Fibroblast of the aortic adventitia (primary cell): ENCODE measurements at regions not wholly inside any gene's neighbourhood (a gene's known extent, or its start where the extent isn't known, plus 50 kb on each side); places are given as distances from the start of the nearest gene placed in this dataset.
"Not testable (repeated sequence)": the region's sequence is repeated elsewhere in the genome, so short reads cannot be mapped to it uniquely, and the experiment has no call there.

Source experiments
- DNase-seq: peaks from one replicate; pipeline ENCODE4 v3.0.0-alpha.2; 2010; ENCODE audit warnings: low read depth
- H3K4me3 ChIP-seq: 2 replicates; pipeline ENCODE4 v1.5.1; 2011; ENCODE audit warnings: low read depth, mild to moderate bottlenecking, control low read depth, low read length, moderate library complexity
- TF ChIP-seq, protein P1 (sequence below): IDR thresholded peaks from 2 replicates; pipeline ENCODE4 v1.5.1; 2011; ENCODE audit warnings: mild to moderate bottlenecking, low read length, control low read depth, inconsistent platforms; ENCODE audit not compliant: insufficient read depth

DNA sequence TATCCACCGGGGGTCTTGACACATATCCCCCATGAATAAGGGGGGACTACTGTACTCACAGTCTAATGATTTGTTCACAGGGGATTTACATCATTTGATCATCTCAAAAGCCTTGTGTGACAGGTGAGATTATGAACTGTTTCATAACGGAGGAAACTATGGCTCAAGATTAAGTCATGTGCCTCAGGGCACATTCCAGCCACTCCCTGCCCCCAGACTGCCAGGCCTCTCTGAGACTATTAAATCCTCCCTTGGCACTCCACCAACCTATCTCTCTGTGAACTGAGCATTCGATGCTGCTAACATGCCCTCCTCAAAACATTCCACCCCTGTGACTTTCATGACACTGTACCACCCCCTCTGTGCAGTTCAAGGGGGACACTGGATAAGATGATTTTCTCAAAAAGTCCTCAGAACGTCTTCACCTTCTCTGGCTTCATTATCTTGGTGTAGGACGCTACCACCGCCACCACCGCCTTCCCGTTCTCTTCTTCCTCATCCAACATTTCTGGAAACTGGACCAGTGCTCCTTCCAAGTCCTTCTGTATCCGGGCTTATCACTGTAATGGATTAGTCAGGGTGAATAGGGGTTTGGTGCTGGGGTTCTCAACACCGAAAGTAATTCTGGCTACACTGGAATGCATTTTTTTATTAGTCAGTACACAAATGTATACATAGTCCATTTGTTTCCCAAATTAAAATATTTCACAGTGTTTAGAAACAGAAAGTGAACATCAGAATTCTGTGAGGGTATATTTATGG, 169.6 kb downstream of the KCNS3 start:
- H3K4me3 ChIP-seq: no peak overlapping the region
- peak; percentile 65 for DNase-seq
- TF ChIP-seq, protein P1, sequence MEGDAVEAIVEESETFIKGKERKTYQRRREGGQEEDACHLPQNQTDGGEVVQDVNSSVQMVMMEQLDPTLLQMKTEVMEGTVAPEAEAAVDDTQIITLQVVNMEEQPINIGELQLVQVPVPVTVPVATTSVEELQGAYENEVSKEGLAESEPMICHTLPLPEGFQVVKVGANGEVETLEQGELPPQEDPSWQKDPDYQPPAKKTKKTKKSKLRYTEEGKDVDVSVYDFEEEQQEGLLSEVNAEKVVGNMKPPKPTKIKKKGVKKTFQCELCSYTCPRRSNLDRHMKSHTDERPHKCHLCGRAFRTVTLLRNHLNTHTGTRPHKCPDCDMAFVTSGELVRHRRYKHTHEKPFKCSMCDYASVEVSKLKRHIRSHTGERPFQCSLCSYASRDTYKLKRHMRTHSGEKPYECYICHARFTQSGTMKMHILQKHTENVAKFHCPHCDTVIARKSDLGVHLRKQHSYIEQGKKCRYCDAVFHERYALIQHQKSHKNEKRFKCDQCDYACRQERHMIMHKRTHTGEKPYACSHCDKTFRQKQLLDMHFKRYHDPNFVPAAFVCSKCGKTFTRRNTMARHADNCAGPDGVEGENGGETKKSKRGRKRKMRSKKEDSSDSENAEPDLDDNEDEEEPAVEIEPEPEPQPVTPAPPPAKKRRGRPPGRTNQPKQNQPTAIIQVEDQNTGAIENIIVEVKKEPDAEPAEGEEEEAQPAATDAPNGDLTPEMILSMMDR: no peak

DNA sequence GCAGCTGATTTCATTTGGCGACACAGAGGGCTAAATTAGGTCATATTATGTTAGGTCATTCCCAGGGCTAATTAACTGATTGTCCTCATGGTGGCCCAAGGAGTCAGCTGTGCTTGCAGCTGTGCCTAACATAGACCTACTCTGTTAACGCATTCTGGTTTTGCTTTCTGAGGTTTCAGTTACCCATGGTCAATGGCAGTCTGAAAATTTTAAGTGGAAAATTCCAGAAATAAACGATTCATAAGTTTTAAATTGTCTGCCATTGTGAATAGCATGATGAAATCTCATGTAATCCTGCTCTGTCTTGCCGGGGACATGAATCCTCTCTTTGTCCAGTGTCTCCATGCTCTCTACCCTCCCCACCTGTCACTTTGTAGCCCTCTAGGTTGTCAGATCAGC, 168.7 kb downstream of the KCNS3 start:
- TF ChIP-seq, protein P1: no peak
- H3K4me3 ChIP-seq: no peak overlapping the region
- peak; percentile 13 for DNase-seq

DNA sequence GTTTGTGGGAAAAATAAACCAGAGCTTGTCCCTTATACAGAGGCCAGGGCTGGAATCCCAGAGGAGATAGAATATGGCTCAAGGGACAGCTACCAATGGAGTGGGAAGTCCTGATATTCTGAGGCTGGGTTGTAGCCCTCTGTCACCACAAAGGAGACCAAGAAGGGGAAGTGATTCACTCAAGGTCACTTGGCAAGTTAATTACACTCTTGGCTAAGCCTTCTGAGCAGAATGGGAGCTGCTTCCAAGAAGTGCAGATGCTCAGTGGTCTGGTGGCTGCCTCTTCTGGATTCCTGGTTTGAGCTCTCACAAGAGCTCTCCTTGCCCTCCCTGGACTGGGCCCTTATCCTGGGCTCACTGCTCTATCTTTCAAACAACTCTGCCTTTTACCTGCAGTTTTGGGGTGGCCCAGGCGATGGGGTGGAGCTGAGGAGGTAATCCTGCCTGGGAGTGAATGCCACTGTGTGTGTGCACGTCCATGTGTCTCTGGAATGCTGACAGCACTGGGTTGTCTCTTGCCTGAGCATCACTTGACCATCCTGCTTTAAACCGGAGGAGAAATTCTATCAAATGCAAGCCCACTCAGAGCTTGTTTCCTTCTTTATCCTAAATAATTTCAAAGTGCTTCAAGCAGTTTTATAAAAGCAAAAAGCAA, 168.2 kb downstream of the KCNS3 start:
- TF ChIP-seq, protein P1: no peak
- no peak overlapping the region for H3K4me3 ChIP-seq
- DNase-seq: peak; percentile 46

DNA sequence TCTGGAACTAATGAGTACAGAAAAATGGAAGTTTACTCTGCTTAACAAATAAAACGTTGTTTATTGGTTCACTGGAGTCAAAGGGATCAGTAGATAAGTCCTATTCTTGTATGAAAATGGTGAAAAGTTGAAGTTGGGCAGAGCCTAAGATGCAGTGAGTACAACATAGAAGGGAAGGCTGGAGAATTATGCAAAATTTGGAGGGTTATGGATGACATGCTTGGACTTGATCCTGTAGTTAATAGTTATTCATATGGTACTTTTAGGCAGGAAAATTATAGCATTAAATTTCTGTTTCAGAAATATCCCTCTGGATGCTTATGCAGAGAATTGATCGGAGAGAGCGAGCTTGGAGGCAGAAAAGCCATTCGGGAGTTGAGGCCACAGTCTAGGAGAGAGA, 167.6 kb downstream of the KCNS3 start:
- TF ChIP-seq, protein P1: no peak
- DNase-seq: no peak
- no peak overlapping the region for H3K4me3 ChIP-seq

DNA sequence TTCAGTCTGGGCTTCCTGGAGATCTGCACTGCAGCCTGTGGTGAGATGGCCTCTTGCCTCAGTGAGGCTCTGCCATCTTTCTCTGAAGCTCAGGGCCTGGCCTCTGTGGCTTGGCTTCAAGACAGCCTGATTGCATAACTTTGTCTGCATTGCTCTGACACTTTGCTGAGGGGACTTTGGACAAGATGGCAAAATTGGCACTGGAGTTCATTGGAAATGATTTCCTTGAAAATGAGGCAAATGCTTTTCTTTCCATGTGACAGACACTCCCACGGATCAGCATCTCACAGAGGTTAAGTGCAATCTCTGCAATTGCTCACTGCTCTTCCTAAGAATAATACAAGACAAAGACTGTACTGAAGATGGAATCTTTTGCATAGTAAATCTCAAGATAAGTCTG, 166.8 kb downstream of the KCNS3 start:
- TF ChIP-seq, protein P1: no peak
- H3K4me3 ChIP-seq: no peak overlapping the region
- peak; percentile 1 for DNase-seq

DNA sequence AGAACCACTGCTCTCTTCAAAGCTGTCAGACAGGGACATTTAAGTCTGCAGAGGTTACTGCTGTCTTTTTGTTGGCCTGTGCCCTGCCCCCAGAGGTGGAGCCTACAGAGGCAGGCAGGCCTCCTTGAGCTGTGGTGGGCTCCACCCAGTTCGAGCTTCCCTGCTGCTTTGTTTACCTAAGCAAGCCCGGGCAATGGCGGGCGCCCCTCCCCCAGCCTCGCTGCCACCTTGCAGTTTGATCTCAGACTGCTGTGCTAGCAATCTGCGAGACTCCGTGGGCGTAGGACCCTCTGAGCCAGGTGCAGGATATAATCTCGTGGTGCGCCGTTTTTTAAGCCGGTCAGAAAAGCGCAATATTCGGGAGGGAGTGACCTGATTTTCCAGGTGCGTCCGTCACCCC, 138.9 kb downstream of the KCNS3 start:
- DNase-seq, H3K4me3 ChIP-seq: not testable (repeated sequence)

DNA sequence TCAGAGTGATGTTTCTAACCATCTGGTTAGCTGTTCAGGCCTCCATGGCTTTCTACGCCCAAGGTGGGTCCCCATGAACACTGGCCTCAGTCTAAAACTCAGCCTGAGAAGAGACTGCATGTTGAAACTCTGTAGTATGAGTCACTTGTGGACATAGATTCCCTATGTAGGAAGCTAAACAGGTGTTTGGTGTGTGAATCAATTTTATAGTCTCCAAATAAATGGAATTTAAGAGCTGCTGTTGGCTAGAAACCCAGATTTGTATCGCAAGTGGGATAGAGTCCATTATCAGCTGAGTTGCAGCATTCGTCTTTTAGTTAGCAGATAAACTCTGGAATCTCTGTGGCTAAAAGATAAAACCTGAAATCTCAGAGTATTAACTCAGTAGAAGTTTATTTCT, 131.4 kb downstream of the KCNS3 start:
- no peak for DNase-seq
- TF ChIP-seq, protein P1: no peak

More for the DNA sequence above, 131.4 kb downstream of the KCNS3 start:
- H3K4me3 ChIP-seq: no peak overlapping the region
